Ovary (tissue), 7 donors: ENCODE measurements at regions not wholly inside any gene's neighbourhood (a gene's known extent, or its start where the extent isn't known, plus 50 kb on each side); places are given as distances from the start of the nearest gene placed in this dataset.

Experiments used
- DNase-seq, 5 donors: peaks; one replicate each; pipeline ENCODE4 v3.0.0-alpha.2; 2019 to 2020
- H3K27ac ChIP-seq, 2 donors: fragments of 200-600 bp; one replicate each; pipeline versions ENCODE4 v1.5.1 to v1.8.0; 2019 to 2022
- H3K27me3 ChIP-seq: fragments of 200-600 bp; one replicate; pipeline ENCODE4 v1.8.0; 2022
- H3K36me3 ChIP-seq: fragments of 200-600 bp; sonication (generic); one replicate; pipeline ENCODE4 v1.5.1; 2019
- H3K4me1 ChIP-seq: one replicate; pipeline ENCODE4 v1.8.1; 2013; ENCODE audit warnings: mild to moderate bottlenecking, moderate library complexity; ENCODE audit not compliant: insufficient read depth
- H3K4me3 ChIP-seq: fragments of 200-600 bp; sonication (generic); one replicate; pipeline ENCODE4 v1.5.1; 2017
- H3K9me3 ChIP-seq, 2 donors: fragments of 200-600 bp in 1 of 2; sonication (generic) in 1 of 2; one replicate each; pipeline versions ENCODE4 v1.5.1 to v1.8.1; 2013 to 2019; ENCODE audit warnings: mild to moderate bottlenecking in 1 of 2, moderate library complexity in 1 of 2
- CTCF ChIP-seq, 3 donors: fragments of 450-650 bp in 2 of 3; fragments of 200-600 bp in 1 of 3; IDR thresholded peaks; one replicate each; pipeline versions ENCODE4 v1.5.1 to v1.8.0; 2016 to 2022; ENCODE audit warnings: antibody characterized with exemption in 3 of 3, mild to moderate bottlenecking in 1 of 3
- EP300 ChIP-seq: sonication (generic); formaldehyde crosslinking; IDR thresholded peaks from one replicate; pipeline ENCODE4 v1.6.1; 2017; ENCODE audit warnings: antibody characterized with exemption
- POLR2A ChIP-seq: fragments of 450-650 bp; IDR thresholded peaks from one replicate; pipeline ENCODE4 v1.6.1; 2017; ENCODE audit warnings: antibody characterized with exemption, mild to moderate bottlenecking, moderate library complexity
- WGBS, 3 donors: extraction: QIAGEN DNeasy Blood & Tissue Kit in 1 of 3; methylation state at CpG; one replicate each; pipeline versions ENCODE4 v1.1.5 to v1.1.7; 2013 to 2017; 5-methylcytosine and 5-hydroxymethylcytosine counted together
- intact Hi-C, 4 donors: fragments of 100-400 bp; cut with DNase I; formaldehyde crosslinking; loops; one replicate each; pipeline versions ENCODE4 v1.11.0 to v1.15.1; 2022 to 2023
- donor health status: DM: no; HTN: no; CAD: no; lungs with moderate emphysema.
- donor health status: DM: no; HTN: no; CAD: no.
- donor health status: Bipolar disorder and iron deficiency.
- donor health status: DM: no; HTN: no; CAD: no.
- donor health status: DM: yes; HTN: yes; CAD: no.

GRCh38 chr3:193078996-193079753, 161.5 kb upstream of the MB21D2 start:
- WGBS, 3 donors, result 36 to 50% (median 49%) methylated on average over 4 of the region's 4 CpGs

GRCh38 chr3:193080821-193081365, 160.1 kb upstream of the PLAAT1 start:
- TF ChIP-seq EP300 (no peak), CTCF (IDR thresholded peaks at IDR 0.05) (no peak), POLR2A (no peak)
- intact Hi-C loops, result no loop called here
- no peak overlapping the region for H3K27ac ChIP-seq
- no peaks in the 10 kb centered on the region for H3K9me3 ChIP-seq
- DNase-seq, result no peak
- no peak overlapping the region for H3K4me3 ChIP-seq
- WGBS, 3 donors, result 68 to 84% (median 77%) methylated on average over 3 of the region's 3 CpGs
- H3K36me3 ChIP-seq, result no peaks in the 10 kb centered on the region
- no peaks in the 10 kb centered on the region for H3K4me1 ChIP-seq
- H3K27me3 ChIP-seq, result no peaks in the 10 kb centered on the region

More at GRCh38 chr3:193078996-193079753, 161.5 kb upstream of the MB21D2 start:
- Histone ChIP-seq H3K9me3 (no peaks in the 10 kb centered on the region), H3K4me1 (no peaks in the 10 kb centered on the region), H3K27ac (no peak overlapping the region), H3K27me3 (no peaks in the 10 kb centered on the region), H3K4me3 (no peak overlapping the region), H3K36me3 (no peaks in the 10 kb centered on the region)
- intact Hi-C loops, result no loop called here
- DNase-seq, result no peak
- no peak for TF ChIP-seq CTCF (IDR thresholded peaks at IDR 0.05)
- no peak for TF ChIP-seq EP300

DNA sequence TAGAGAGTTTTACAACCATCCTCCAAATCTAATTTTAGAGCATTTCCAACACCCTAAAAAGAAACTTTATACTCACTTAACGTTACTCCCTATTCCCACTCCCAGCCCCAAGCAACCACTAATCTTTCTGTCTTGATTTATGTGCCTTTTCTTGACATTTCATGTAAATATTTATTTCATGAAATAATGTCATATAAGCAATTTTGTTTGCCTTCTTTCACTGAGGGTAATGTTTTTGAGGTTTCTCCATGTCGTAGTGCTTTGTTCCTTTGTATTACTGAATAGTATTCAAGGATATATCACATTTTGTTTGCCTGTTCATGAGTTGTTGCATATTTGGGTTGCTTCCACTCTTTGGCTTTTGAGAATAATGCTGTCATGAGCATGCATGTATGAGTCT, 155.4 kb upstream of the PLAAT1 start:
- Histone ChIP-seq H3K4me1 (no peaks in the 10 kb centered on the region), H3K36me3 (no peaks in the 10 kb centered on the region), H3K4me3 (no peak overlapping the region), H3K27me3 (no peaks in the 10 kb centered on the region), H3K27ac (no peak overlapping the region), H3K9me3 (no peaks in the 10 kb centered on the region)
- intact Hi-C loops, result no loop called here
- TF ChIP-seq CTCF (IDR thresholded peaks at IDR 0.05) (no peak), EP300 (no peak), POLR2A (no peak)
- DNase-seq, result no peak
- WGBS, 3 donors, result 51 to 60% (median 52%) methylated on average over 2 of the region's 2 CpGs

- intact Hi-C loops, result no loop called here
- 52 to 57% (median 53%) methylated on average over 4 of the region's 4 CpGs for WGBS, 3 donors
- Histone ChIP-seq H3K27ac (no peak overlapping the region), H3K9me3 (no peaks in the 10 kb centered on the region), H3K27me3 (no peaks in the 10 kb centered on the region), H3K4me3 (no peak overlapping the region), H3K4me1 (no peaks in the 10 kb centered on the region), H3K36me3 (no peaks in the 10 kb centered on the region)
- TF ChIP-seq EP300 (no peak), POLR2A (no peak), CTCF (IDR thresholded peaks at IDR 0.05) (no peak)
- no peak for DNase-seq
Observed at GRCh38 chr3:193086681-193087080, 154.3 kb upstream of the PLAAT1 start.
